Common myeloid progenitor, CD34-positive (primary cell): ENCODE measurements at regions not wholly inside any gene's neighbourhood (a gene's known extent, or its start where the extent isn't known, plus 50 kb on each side); places are given as distances from the start of the nearest gene placed in this dataset.

Source experiments
- CTCF ChIA-PET: fragments of 350-600 bp; sonication (Branson Sonifier 250); formaldehyde crosslinking; loops from one replicate; lab custom pipeline; 2021; ENCODE audit warnings: antibody characterized with exemption; lab: Charles Lee
- POLR2A ChIA-PET: fragments of 350-600 bp; sonication (Branson Sonifier 250); formaldehyde crosslinking; loops from one replicate; lab custom pipeline; 2021; ENCODE audit warnings: antibody characterized with exemption; lab: Charles Lee
- DNase-seq, 3 donors: peaks; one replicate each; pipeline versions ENCODE4 v3.0.0 to v3.0.0-alpha.2; 2013
- H3K27ac ChIP-seq, 2 experiments: 1 replicate in 1 of 2; 2 replicates in 1 of 2; pipeline ENCODE4 v1.7.0; 2013; ENCODE audit warnings: inconsistent platforms in 2 of 2, low read length in 2 of 2, mild to moderate bottlenecking in 2 of 2, low read depth in 1 of 2, moderate library complexity in 1 of 2; ENCODE audit not compliant: severe bottlenecking in 2 of 2, insufficient read depth in 1 of 2, poor library complexity in 1 of 2
- H3K27me3 ChIP-seq, 5 experiments: replicated peaks in 2 of 5; 1 replicate in 3 of 5; 2 replicates in 2 of 5; pipeline versions ENCODE4 v1.6.1 to v1.7.0; 2013; ENCODE audit warnings: low read length in 4 of 5, mild to moderate bottlenecking in 2 of 5, moderate library complexity in 2 of 5, inconsistent platforms in 1 of 5; ENCODE audit not compliant: insufficient read depth in 5 of 5, control insufficient read depth in 4 of 5
- H3K36me3 ChIP-seq, 4 experiments: 1 replicate in 2 of 4; 2 replicates in 2 of 4; pipeline versions ENCODE4 v1.6.1 to v1.7.0; 2013; ENCODE audit warnings: low read length in 3 of 4, control low read depth in 1 of 4, mild to moderate bottlenecking in 1 of 4; ENCODE audit not compliant: control insufficient read depth in 4 of 4, insufficient read depth in 4 of 4
- H3K4me1 ChIP-seq, 4 experiments: 1 replicate in 3 of 4; 2 replicates in 1 of 4; pipeline versions ENCODE4 v1.6.1 to v1.7.1; 2013; ENCODE audit warnings: low read length in 3 of 4, mild to moderate bottlenecking in 3 of 4, control low read depth in 1 of 4, inconsistent platforms in 1 of 4, moderate library complexity in 1 of 4; ENCODE audit not compliant: control insufficient read depth in 4 of 4, insufficient read depth in 4 of 4; ENCODE audit errors: control extremely low read depth in 1 of 4
- H3K4me3 ChIP-seq, 7 experiments: 1 replicate in 4 of 7; 2 replicates in 3 of 7; pipeline versions ENCODE4 v1.5.1 to v1.7.0; 2013; ENCODE audit warnings: mild to moderate bottlenecking in 7 of 7, low read length in 6 of 7, moderate library complexity in 6 of 7, inconsistent platforms in 2 of 7, low read depth in 2 of 7, control low read depth in 1 of 7; ENCODE audit not compliant: insufficient read depth in 4 of 7, control insufficient read depth in 1 of 7; ENCODE audit errors: extremely low read depth in 1 of 7
- H3K9me3 ChIP-seq, 5 experiments: 1 replicate in 4 of 5; 2 replicates in 1 of 5; pipeline versions ENCODE4 v1.6.1 to v1.7.1; 2013; ENCODE audit warnings: low read length in 4 of 5, mild to moderate bottlenecking in 2 of 5, inconsistent platforms in 1 of 5, low read depth in 1 of 5, moderate library complexity in 1 of 5; ENCODE audit not compliant: control insufficient read depth in 4 of 5, insufficient read depth in 2 of 5; ENCODE audit errors: control extremely low read depth in 1 of 5
- WGBS: methylation state at CpG from one replicate; pipeline ENCODE4 v1.1.5; 2013; ENCODE audit not compliant: insufficient coverage; 5-methylcytosine and 5-hydroxymethylcytosine counted together

DNA sequence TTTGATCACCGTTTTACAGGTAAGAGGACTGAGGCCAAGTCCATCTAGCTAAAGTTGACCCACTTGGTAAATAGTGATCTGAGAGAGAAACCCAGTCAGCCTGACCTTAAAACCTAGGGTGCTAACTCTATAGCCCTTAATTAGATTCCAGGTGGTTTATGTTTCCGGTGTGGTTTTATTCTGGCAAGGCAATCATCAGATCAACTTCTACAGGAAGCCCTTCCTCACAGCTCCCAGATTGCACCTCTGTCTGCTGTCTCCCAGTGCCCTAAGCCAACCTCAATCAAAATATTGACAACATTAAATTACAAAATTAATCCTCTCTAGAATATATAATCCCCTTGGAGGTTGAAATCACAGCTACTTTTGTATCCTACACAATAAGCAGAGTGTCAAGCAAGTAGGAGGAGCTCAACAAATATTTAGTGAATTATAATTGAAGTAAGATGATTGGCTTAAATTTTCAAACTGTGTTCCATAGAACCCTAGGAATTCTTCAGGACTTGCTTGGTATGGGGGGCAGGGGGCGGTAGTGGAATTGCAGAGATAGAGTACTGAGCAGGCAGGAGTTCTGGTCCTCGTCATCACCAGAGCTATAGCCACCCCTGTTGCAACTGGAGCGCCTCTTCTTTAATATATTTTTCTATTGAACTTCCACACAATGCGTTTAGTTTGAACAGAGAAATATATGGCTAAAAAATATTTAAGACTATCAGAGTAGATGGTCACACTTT lies 692.8 kb upstream of the LRRN3 start:
- H3K9me3 ChIP-seq, result no peaks in the 10 kb centered on the region
- H3K4me3 ChIP-seq, result no peak overlapping the region
- CTCF ChIA-PET, result interaction anchor here (0.6 kb wide), 2 partner anchors 119 to 735 kb away, joined by 3 read pairs; no protein-coding TSS in a partner anchor
- POLR2A ChIA-PET, result no interaction called here
- no peaks in the 10 kb centered on the region for H3K36me3 ChIP-seq
- H3K27me3 ChIP-seq, result no peaks in the 10 kb centered on the region
- WGBS, result 93% methylated on average over 2 of the region's 6 CpGs
- H3K27ac ChIP-seq, result no peak overlapping the region
- no peaks in the 10 kb centered on the region for H3K4me1 ChIP-seq
- no peak for DNase-seq

DNA sequence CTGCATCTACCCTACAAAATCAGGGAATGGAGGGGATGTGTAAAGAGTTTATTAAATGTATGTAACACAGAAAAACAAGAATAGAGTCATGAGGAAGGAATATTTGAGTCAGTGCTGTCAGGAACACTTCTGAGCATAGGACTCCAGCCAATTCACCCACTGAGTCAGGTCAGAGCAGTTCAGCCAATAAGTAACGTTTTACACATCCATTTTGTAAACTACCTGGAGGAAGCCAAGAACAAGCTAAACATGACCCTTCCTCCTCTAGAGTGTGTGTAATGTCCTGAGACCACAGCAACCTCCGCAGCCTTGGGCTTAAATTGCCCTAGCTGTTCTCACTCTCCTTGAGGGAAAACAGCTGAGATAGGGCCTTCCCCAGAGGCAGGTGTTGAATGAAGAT lies 691.5 kb upstream of the LRRN3 start:
- no peak for DNase-seq
- no peaks in the 10 kb centered on the region for H3K36me3 ChIP-seq
- no peaks in the 10 kb centered on the region for H3K4me1 ChIP-seq
- H3K27ac ChIP-seq, result no peak overlapping the region
- POLR2A ChIA-PET, result no interaction called here
- WGBS, result 100% methylated on average over 1 of the region's 2 CpGs
- no peak overlapping the region for H3K4me3 ChIP-seq
- H3K9me3 ChIP-seq, result no peaks in the 10 kb centered on the region
- H3K27me3 ChIP-seq, result no peaks in the 10 kb centered on the region
- CTCF ChIA-PET, result no interaction called here

GRCh38 chr7:110400411-110400810 lies 690.5 kb upstream of the LRRN3 start:
- no peaks in the 10 kb centered on the region for H3K27me3 ChIP-seq
- DNase-seq, result no peak
- H3K36me3 ChIP-seq, result no peaks in the 10 kb centered on the region
- H3K9me3 ChIP-seq, result no peaks in the 10 kb centered on the region
- no peak overlapping the region for H3K4me3 ChIP-seq
- ChIA-PET CTCF (no interaction called here), POLR2A (no interaction called here)
- WGBS, result 100% methylated on average over 1 of the region's 2 CpGs
- no peak overlapping the region for H3K27ac ChIP-seq
- no peaks in the 10 kb centered on the region for H3K4me1 ChIP-seq

- no peak overlapping the region for H3K27ac ChIP-seq
- no peak for DNase-seq
- no CpG with 5 or more reads among the region's 3 CpGs for WGBS
- H3K4me1 ChIP-seq, result no peaks in the 10 kb centered on the region
- ChIA-PET POLR2A (no interaction called here), CTCF (no interaction called here)
- H3K27me3 ChIP-seq, result no peaks in the 10 kb centered on the region
- no peak overlapping the region for H3K4me3 ChIP-seq
- no peaks in the 10 kb centered on the region for H3K36me3 ChIP-seq
- no peaks in the 10 kb centered on the region for H3K9me3 ChIP-seq
Observed at GRCh38 chr7:110407242-110407641, 683.7 kb upstream of the LRRN3 start.

DNA sequence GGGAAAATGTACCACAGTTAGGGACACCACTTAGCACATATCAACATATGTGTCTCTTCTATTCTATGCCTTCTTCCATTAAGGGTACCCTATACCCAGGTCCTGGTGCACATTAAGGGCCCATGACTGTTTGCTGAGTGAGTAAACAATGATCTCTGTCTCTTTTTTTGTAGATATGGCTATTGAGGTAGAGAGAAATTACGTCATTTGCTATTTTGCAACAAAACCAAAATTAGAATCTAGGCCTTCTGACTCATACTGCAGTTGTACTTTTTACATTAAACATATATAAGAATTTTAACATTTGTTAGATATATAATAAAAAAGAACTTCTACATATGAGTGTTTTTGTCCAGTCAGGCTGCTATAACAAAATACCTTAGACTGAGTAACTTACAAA lies 683.2 kb upstream of the LRRN3 start:
- no CpG with 5 or more reads among the region's 1 CpG for WGBS
- Histone ChIP-seq H3K27ac (no peak overlapping the region), H3K9me3 (no peaks in the 10 kb centered on the region), H3K4me3 (no peak overlapping the region), H3K36me3 (no peaks in the 10 kb centered on the region), H3K27me3 (no peaks in the 10 kb centered on the region), H3K4me1 (no peaks in the 10 kb centered on the region)
- ChIA-PET POLR2A (no interaction called here), CTCF (no interaction called here)
- no peak for DNase-seq

DNA sequence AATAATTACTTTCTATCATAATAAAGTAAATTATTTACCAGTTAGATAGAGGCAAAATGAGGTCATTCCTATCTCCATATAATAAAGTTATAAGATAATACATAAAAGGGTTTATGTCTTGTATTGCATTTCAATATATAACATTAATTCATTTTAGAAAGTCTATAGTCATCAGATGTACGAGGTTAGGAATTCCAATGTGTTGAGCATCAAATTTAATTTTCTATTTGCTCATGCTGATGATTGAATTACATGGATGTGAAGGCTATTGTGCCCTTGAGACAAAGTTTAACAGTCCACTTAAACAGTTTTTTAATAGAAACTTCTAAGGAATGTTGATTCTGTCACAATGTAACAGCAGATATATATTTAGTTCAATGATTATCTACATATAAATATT lies 678.3 kb upstream of the LRRN3 start:
- POLR2A ChIA-PET, result no interaction called here
- Histone ChIP-seq H3K27ac (no peak overlapping the region), H3K4me3 (no peak overlapping the region), H3K27me3 (no peaks in the 10 kb centered on the region), H3K4me1 (no peaks in the 10 kb centered on the region), H3K9me3 (no peaks in the 10 kb centered on the region), H3K36me3 (no peaks in the 10 kb centered on the region)
- CTCF ChIA-PET, result no interaction called here
- no peak for DNase-seq
- no CpG with 5 or more reads among the region's 1 CpG for WGBS

- no peak overlapping the region for H3K4me3 ChIP-seq
- no peaks in the 10 kb centered on the region for H3K27me3 ChIP-seq
- H3K4me1 ChIP-seq, result no peaks in the 10 kb centered on the region
- H3K27ac ChIP-seq, result no peak overlapping the region
- no peaks in the 10 kb centered on the region for H3K36me3 ChIP-seq
- CTCF ChIA-PET, result no interaction called here
- no peaks in the 10 kb centered on the region for H3K9me3 ChIP-seq
- POLR2A ChIA-PET, result no interaction called here
- DNase-seq, result no peak
Observed at GRCh38 chr7:110413038-110413437, 677.9 kb upstream of the LRRN3 start.
